HG02623 (cell line): ENCODE measurements at regions not wholly inside any gene's neighbourhood (a gene's known extent, or its start where the extent isn't known, plus 50 kb on each side); places are given as distances from the start of the nearest gene placed in this dataset.

Source experiments
- ATAC-seq: cut with Tn5 transposase; IDR thresholded peaks from one replicate; pipeline ENCODE4 v1.9.1; 2021; ENCODE audit warnings: moderate library complexity; ENCODE audit not compliant: unreplicated experiment

DNA sequence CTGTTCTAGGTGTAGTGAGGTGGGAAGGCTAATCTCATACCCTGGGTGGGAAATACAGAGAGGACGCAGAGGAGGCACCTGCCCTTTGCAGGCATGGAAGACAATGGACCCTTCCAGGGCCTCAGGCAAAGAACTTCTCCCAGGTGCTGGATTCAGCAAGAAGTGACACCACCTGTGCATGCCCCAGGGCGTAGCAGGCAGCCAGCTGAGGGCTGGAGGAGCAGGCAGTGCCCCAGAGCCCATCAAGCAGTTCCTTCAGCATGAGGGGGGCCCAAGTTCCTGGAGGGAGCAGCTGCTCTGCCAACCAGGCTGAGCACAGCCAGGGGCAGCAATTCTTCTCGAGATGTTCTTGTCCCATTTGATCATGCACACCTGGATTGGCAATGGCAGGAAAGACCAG lies 170.3 kb upstream of the PDE10A start:
- no peak for ATAC-seq

DNA sequence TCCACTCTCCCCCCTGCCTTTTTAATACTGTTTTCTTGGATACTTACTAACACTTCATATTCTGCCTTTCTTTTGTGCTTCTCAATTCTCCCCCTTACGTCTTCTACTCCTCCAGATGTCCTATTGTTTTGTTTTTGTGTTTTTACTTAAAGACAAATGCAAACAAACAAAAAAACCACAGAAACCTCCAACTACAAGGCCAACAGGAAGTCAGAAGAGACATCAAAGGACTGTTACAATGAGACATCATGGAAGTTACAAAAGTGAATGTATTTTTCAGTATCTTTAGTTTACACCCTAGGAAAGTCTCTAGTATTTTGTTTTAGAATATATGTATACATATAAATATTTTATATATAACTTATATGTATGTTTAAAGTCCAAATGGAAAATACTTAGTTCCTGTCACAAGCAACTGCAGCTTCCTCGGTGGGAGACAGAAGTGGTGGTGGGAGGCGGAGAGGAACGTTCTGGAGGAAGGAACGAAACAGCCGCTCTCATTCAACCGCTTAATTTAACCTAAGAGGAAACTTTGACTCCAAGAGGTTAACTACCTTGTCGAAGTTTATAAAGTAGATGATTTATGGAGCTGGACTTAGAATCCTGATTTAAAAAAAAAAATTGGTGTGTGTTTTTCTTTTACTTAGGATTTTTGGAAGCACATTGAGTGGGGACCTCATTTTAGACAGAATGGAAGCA lies 168.9 kb upstream of the PDE10A start:
- ATAC-seq, result no peak

DNA sequence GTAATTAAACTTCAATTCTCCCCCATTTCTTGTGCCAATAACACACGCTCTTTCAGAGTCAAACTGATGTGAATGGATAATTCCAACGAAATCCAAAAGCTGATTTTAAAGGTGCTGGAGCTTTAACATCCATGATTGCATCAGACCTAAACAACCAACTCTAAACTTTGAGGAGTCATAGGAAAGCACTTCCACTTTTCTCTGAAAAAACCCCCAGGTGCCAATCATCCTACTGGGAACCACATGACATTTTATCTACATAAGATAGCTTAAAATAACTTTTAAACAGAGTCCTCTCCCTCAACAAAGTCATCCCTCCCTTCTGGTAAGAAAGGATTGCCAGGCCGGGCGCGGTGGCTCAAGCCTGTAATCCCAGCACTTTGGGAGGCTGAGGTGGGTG lies 167.7 kb upstream of the PDE10A start:
- no peak for ATAC-seq

DNA sequence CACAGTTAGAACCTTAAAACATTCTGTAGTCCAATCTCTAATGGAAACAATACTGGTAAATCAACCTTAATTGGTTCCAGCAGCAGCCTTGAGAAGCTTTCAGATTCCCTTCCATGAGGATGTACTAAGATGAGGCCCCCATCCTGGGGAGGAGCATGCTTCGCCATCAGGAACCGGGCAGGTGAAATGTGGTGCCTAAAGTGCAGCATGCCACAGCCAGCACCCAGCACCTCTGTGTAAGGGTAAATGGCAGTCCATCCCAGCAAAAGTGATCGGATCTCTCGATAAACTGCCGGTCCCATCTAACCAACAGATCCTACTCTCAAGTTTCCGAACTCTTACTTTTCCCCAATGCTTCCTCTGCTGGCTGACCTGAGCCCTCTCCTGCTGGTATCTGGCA lies 166.3 kb upstream of the PDE10A start:
- ATAC-seq, result no peak

DNA sequence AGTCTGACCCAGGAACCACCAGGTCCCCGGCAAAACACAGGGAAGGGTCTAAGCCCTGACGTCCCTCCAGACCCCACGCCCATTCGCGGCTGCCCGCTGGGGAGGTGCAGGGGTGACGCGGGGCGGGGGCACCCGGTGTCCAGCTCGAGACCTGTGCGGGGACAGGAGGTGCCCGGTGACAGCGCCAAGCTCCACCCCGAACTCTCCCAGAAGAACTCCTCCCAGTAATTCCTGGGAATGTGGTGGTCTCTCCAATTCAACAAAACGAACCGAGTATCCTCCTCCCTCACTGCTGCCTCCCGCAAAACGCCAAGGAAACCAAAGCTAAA lies 164.1 kb upstream of the PDE10A start:
- no peak for ATAC-seq

DNA sequence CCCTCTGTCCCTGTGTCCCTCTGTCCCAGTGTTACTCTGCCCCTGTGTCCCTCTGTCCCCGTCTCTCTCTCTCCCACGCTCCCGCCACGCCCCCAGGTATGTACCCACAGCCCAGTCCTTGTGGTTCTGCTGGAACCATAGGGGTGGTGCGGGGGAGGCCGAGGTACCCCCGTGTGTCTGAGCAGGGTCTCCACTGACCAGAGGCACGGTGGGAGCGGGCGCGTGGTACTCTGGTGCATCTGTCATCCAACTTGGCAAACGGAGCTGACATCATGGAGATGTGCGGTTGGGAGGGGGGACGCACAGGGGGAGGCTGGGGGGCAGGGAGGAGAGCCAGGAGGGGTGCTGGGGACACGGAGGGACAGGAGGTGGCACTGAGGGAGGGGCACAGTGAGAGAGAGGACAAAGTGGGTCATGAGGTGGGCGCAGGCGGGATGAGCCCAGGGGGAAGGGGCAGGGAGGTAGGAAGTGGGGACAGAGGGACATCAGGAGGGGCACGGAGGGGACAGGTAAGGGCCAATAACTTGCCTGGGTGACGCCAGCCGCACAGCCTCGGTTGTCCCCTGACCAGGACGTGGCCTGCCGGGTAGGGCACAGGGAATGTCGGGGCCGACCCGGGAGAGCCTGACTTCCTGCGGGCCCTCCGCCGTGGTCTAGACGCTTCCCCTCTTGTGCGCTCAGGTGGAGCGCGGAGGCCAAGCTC lies 163.6 kb upstream of the PDE10A start:
- no peak for ATAC-seq

DNA sequence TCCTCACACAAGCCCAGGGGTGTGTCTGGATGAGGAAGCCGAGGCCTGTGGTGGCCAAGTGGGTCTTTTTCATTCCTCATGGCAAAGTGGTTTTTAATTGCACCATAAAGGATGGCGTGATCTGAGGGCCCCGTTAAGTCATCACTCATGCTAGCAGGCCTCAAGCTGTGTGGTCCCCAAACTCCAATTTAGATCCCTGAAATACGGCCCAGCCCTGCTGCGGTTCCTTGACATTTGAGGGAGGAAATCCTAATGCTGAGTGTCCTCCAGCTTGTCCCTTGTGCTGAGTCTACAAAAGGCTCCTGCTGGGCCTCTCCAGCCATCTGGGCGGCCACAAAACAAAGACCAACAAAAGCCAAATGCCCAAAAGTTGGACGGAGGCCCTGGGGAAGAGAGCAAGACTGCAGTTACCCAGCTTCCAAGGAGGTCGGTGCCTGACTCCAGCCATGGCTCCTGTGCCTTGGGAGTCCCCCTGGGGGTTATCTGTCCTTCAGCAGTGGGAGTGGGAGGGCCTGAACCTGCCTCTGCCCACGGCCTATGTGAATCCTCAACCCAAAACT lies 162.3 kb upstream of the PDE10A start:
- no peak for ATAC-seq

DNA sequence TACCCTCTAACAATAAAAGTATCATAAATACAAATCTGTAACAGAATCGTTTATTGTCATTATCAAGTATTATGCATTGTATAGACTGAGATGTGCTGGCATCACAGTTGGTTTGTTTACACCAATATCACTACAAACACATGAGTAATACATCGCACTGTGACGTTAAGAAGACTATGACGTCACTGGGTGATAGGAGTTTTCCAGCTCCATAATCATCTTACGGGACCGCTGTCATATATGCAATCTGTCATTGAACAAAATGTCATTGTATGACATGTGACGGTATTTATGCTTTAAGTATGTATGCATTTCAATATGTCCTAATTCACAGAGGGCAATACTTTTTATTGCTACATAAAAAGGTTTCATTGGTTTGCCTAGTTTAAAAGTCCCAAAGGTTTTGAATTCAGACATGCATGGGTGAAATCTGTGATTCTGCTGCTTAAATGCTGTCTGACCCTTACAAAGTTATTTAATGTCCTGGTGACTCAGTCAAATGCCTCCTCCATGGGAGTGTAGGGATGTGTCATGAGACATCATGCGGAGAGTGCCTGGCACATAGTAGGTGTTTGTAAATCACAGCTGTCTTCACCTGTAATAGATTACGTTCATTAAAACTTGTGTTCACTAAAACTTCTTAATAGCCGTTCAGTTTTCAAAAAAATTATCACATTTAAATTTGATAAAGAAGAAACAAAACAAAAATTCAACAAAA lies 160.7 kb upstream of the PDE10A start:
- ATAC-seq, result no peak

DNA sequence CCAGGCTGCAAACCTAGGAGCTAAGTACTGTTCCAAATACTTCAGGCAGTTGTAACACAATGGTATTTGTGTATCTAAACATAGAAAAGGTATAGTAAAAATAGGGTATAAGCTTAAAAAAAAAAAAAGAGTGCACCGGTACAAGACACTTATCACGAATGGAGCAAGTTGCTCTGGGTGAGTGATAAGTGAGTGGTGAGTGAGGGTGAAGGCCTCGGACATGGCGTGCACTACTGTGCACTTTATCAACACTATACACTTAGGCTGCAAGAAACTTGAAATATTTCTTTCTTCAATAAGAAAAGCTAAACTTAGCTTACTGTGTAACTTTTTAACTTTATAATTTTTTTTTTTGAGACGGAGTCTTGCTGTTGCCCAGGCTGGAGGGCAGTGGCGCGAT lies 159.5 kb upstream of the PDE10A start:
- ATAC-seq, result no peak

DNA sequence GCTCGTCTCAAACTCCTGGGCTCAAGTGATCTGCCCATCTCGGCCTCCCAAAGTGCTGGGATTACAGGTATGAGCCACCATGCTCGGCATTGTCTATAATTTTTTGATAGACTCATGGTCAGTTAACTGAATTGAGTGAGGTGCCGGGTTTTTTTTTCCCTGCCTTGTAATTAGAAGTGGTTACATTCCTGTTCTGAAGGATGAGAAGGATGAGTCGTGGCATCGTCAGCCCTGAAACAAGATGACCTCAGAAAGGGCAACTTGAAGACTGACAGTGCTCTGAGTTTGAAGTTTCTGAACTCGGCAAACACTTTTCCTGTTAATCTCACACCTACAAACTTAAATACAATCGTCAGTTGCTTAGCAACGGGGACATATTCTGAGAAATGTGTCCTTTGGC lies 158.7 kb upstream of the PDE10A start:
- no peak for ATAC-seq

DNA sequence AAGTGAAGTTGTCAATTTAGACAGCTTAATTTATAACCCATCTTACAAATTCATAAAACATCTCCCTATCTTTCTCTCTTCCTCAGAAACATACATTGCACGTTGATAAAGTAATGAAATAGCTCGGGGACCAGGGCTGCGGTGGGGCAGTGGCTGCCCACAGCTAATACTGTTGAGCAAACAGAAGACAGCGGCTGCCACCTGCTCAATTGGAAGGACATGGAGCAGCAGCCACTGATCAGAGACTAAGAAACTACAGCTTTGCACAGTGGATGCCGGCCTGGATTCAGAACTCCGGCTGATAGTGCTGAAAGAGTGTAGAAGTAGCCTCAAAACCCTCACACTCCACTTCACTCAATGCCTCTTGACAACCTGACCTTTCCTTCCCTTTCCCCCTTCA lies 157.9 kb upstream of the PDE10A start:
- ATAC-seq, result no peak

DNA sequence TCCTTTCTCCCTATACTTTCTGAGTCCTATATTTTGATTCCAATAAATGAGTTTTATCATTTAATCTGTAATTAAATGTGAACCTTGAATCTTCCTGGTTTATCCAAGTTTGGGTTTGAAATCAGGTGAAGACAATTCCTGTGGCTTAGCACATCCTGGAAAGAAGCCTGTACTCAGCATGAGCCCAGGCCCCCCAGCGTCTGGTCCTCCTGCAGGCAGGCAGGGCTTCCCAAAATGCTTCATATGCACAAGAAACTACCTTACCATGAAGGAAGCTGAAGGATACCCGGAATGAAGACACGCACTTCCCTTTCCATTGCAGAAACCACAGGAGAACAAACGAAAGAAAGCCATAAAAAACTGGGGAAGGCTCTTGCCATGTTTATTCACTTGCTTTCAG lies 157.4 kb upstream of the PDE10A start:
- no peak for ATAC-seq

DNA sequence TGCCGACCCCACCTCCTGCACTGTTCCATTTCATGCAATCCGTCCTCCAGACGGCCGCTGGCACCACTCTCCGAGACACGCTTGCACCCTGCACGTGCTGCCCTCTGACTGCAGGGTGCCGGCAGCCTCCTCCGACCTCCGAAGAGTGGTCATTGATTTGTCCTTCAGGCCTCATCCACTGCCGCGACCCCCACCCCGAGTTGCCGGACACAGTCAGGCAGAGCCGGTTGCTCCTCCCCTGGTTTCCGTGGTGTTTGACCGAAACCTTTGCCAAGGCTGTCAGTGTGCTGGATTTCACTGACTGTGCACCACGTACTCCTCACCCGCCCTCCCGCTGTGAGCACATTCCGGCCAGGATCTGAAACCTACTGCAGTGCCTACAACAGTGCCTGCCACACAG lies 156.4 kb upstream of the PDE10A start:
- no peak for ATAC-seq

DNA sequence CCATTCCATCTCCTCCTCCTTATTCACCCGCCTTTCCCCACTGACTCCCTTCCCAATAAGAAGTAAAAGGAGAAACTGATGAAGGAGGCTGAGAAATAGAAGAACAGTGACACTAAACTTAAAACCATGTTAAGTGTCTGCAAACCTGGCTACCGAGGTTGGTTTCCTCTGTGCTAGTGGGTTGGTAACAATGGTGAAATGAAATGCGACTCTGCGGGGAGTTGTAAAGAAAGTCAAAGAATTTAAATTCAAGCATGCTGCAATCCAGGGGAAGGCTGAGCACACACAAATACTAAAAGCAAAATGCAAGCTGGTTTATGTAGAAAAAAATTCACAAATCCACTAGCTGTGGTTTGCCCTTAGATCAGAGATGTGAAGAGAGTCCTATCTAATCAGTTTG lies 155.2 kb upstream of the PDE10A start:
- no peak for ATAC-seq

DNA sequence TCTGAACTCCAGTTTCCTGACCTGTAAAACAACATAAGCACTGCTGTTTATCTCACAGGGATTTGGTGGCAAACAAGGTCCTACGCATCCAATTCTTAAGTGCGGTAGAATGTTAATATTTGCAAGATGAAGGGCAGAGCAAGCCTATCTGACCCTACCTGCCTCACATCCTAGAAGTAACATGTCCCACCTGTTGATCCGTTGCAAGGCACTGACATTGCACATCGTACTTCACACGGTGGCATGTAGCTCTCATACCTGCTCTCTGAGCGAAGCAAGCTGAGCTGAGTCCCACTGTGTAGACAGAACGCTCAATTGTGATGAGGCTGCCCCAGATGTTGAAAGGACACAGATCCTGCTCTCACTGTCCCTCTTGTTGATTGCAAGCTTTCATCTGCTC lies 154.7 kb upstream of the PDE10A start:
- no peak for ATAC-seq

DNA sequence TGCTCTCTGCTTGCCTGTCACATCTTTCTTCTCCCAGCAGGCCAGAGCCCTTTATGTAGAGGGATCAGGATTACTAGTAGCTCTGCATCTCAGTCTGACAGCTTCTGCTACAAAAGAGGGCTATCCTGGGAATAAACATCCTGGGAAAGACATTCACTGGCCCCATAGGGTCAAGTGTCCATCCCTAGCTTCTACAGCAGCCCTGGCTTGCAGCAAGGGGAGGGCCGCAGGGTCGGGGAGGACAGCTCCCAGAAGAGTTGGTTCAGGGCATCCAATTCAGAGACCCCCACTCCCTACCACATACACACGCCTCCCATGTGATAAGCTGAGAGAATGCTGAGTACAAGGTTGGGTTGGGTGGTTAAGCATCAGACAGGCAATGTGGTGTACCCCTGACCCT lies 154.1 kb upstream of the PDE10A start:
- no peak for ATAC-seq

DNA sequence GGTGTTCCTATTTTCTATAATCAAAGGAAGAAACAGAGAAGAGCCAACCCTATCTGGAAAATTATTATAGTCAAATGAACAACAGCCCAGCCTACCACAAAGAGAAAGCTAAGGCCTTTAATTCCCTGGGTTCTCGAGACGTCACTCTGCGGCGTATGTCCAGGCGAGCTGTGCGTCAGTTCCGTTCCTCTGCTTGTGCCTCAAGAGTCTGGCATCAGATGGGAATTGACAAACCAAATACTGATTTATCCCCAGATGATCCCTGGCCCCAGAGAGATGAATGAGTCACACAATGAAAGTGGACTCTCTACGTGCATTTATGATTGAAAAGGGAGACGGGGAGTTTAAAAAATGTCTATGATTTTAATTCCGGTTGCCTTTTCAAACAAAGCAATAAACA lies 151.6 kb upstream of the PDE10A start:
- no peak for ATAC-seq

DNA sequence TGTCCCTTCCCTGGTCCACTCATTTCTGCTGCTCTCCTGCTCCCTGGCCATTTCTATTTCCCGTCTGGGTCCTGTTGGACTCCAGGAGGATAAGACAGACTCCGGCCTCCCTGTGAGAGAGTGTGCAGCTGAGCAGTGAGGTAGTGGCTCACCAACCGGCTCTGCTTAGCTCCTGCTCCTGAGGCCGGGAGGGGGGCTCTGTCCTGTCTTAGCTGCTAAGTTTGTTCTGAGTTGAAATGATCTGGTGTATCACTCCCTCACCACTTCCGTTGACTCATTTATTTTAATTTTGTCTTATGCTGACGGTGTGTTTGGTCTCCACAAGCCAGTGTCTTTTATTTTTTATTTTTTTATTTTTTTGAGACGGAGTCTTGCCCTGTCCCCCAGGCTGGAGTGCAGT lies 148.5 kb upstream of the PDE10A start:
- no peak for ATAC-seq

DNA sequence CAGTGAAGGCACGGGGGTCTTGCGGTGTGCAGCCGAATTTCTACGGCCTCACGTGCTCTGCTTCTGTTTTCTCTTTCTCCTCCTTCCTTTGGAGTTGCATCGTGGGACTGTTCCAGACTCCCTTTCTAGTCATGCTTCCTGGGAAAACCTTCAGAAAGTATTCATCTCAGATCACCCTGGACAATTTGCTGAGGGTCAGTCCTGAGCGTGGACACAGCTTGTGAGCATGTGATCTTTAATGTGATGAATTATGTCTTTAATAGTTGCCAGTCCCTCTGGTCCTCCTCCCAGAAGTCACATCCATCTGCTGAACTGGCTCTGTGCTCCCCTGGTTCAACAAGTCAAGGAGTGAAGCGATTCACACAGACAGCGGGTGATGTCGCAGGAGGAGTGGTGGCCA lies 145.0 kb upstream of the PDE10A start:
- no peak for ATAC-seq

DNA sequence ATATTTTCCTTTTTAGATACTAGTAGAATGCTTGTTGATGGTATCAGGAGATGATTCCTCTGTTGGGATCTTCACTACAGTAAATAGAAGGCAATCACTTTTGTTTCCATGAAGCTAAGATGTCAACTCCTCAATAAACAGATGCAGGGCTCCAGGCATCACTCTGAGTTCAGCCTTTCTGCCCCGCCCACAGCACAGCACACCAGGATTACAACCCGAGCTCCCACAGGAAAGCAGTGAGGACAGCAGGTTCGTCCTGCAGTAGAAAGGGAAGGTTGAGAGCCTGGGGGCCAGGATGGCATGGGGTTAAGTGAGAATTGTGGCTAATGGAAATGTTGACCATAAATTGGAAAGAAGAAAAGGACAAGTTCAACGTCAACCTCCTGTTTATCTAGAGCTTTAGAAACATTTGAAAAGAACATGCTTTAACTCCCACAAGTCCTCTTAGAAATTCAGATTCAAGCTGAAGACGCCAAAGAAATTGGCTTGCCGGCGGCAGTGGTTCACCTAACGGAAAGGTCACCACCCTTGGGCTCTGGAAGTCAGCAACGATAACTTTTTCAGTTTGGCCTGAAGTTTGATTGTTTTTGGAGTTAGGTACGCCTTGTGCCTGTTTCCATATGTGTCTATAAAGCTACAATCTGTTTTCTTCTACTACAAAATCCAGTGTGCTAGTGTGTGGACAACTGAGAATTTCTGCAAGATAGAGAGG lies 144.4 kb upstream of the PDE10A start:
- no peak for ATAC-seq

DNA sequence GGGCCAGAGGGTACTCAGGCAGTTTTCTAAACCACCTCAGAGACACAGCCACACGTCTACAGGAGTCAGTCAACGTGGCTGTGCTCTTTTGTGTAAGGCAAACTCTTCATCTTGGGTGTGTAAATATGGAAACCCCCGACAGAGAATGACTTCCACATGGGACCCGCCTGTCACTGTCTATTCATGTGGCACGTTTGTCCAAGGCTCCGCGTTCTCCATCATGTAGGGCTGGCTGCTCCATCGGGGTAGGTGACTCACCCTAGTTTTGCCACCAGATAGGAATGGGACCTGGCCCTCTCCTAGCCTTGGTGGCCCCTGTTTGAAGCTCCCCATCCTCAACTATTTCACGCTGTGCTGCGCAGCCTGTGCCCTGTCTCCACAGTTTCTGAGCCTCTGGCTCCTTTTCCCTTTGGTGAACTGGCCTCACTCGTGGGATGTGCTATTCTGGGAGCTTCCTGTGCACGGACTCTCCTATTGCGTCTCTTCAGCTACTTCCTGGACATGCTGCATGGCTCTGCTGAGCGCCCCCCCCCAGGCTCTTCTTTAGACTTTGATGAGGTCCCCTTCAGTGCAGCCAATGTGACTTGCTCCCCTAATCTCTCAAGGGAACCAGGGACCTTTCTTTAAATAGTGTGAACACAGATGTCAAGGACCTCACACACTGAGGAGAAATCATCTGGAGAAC lies 143.2 kb upstream of the PDE10A start:
- no peak for ATAC-seq
